Lung (tissue), 11 donors: ENCODE measurements at regions not wholly inside any gene's neighbourhood (a gene's known extent, or its start where the extent isn't known, plus 50 kb on each side); places are given as distances from the start of the nearest gene placed in this dataset.
"Not testable (repeated sequence)": the region's sequence is repeated elsewhere in the genome, so short reads cannot be mapped to it uniquely, and the experiment has no call there.

Experiments
- ATAC-seq: fragments of 200-7000 bp; cut with Tn5 transposase; one replicate; pipeline ENCODE4 v1.9.1; 2020; ENCODE audit warnings: moderate number of reproducible peaks; ENCODE audit not compliant: insufficient read depth, low FRiP score
- DNase-seq, 3 donors: peaks; one replicate each; pipeline ENCODE4 v3.0.0-alpha.2; 2013 to 2017
- H3K27ac ChIP-seq, 2 donors: one replicate each; pipeline ENCODE4 v1.5.1; 2013; ENCODE audit warnings: mild to moderate bottlenecking in 2 of 2, moderate library complexity in 2 of 2, control low read depth in 1 of 2, inconsistent platforms in 1 of 2, low read depth in 1 of 2, low read length in 1 of 2
- H3K27me3 ChIP-seq, 3 donors: one replicate each; pipeline ENCODE4 v1.5.1; 2013; ENCODE audit warnings: low read length in 2 of 3; ENCODE audit not compliant: control insufficient read depth in 3 of 3, insufficient read depth in 3 of 3
- H3K36me3 ChIP-seq, 4 donors: one replicate each; pipeline ENCODE4 v1.5.1; 2013; ENCODE audit warnings: low read length in 4 of 4, mild to moderate bottlenecking in 1 of 4, moderate library complexity in 1 of 4; ENCODE audit not compliant: control insufficient read depth in 4 of 4, insufficient read depth in 4 of 4
- H3K4me1 ChIP-seq, 5 donors: one replicate each; pipeline ENCODE4 v1.5.1; 2013; ENCODE audit warnings: low read length in 5 of 5, mild to moderate bottlenecking in 2 of 5, moderate library complexity in 1 of 5; ENCODE audit not compliant: control insufficient read depth in 5 of 5, insufficient read depth in 5 of 5
- H3K4me3 ChIP-seq: one replicate; pipeline ENCODE4 v1.5.1; 2013; ENCODE audit warnings: mild to moderate bottlenecking, control low read depth, moderate library complexity
- H3K9ac ChIP-seq, 2 donors: one replicate each; pipeline ENCODE4 v1.5.1; 2013; ENCODE audit warnings: low read length in 2 of 2, control low read depth in 1 of 2; ENCODE audit not compliant: insufficient read depth in 1 of 2
- H3K9me3 ChIP-seq, 4 donors: one replicate each; pipeline ENCODE4 v1.5.1; 2013; ENCODE audit warnings: low read length in 3 of 4, mild to moderate bottlenecking in 1 of 4, moderate library complexity in 1 of 4; ENCODE audit not compliant: control insufficient read depth in 4 of 4, insufficient read depth in 3 of 4
- CTCF ChIP-seq: IDR thresholded peaks from 2 replicates; pipeline ENCODE4 v1.5.1; 2012; ENCODE audit warnings: mild to moderate bottlenecking; ENCODE audit errors: control extremely low read depth, extremely low read depth
- WGBS, 2 donors: extraction: QIAGEN DNeasy Blood & Tissue Kit; methylation state at CpG; one replicate each; pipeline ENCODE4 v1.1.7; 2013; 5-methylcytosine and 5-hydroxymethylcytosine counted together
- donor health status: control.
- donor health status: control.
- donor health status: Bipolar disorder and iron deficiency.
- donor health status: healthy.
- donor health status: DM: yes; HTN: yes; CAD: no.

DNA sequence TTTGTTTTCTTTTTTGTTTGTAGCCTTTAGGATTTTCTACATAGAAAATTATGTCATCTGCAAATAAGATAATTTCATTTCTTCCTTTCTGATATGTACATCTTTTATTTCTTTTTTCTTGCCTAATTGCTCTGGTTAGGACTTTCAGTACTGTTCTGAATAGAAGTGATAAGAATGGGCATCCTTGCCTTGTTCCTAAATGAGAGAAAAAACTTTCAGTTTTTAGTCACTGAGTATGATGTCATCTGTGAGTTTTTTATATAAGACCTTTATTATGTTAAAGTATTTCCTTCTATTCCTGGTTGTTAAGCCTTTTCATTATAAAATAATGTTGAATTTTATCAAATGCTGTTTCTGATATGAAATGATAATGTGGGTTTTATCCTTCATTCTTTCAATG is 76.0 kb upstream of the SLC35F3 start:
- no peaks in the 10 kb centered on the region for H3K27me3 ChIP-seq
- no peaks in the 10 kb centered on the region for H3K4me1 ChIP-seq
- H3K27ac ChIP-seq: no peak overlapping the region
- DNase-seq: no peak
- TF ChIP-seq CTCF: no peak
- no peak for ATAC-seq
- H3K36me3 ChIP-seq: no peaks in the 10 kb centered on the region
- no peak overlapping the region for H3K4me3 ChIP-seq
- peaks cover 0 to 4% (median 0%) of the 10 kb centered on the region in 4 donors for H3K9me3 ChIP-seq
- no peak overlapping the region for H3K9ac ChIP-seq

- H3K4me1 ChIP-seq: no peaks in the 10 kb centered on the region
- no peak overlapping the region for H3K27ac ChIP-seq
- no peak for ATAC-seq
- no peaks in the 10 kb centered on the region for H3K27me3 ChIP-seq
- TF ChIP-seq CTCF: no peak
- no peak for DNase-seq
- H3K9me3 ChIP-seq: peaks cover 0 to 4% (median 0%) of the 10 kb centered on the region in 4 donors
- no peaks in the 10 kb centered on the region for H3K36me3 ChIP-seq
- no peak overlapping the region for H3K4me3 ChIP-seq
- H3K9ac ChIP-seq: no peak overlapping the region
- WGBS, 2 donors: 98 to 100% methylated on average over 2 of the region's 2 CpGs
Measured at GRCh38 chr1:233834609-233835008, 69.9 kb upstream of the SLC35F3 start.

DNA sequence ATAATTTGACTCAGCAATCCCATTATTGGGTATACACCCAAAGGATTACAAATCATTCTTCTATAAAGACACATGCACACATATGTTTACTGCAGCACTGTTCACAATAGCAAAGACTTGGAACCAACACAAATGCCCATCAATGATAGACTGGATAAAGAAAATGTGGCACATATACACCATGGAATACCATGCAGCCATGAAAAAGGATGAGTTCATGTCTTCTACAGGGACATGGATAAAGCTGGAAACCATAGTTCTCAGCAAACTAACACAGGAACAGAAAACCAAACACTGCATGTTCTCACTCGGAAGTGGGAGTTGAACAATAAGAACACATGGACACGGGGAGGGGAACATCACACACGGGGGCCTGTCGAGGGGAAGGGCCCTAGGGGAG is 66.3 kb upstream of the SLC35F3 start:
- H3K27me3 ChIP-seq, H3K27ac ChIP-seq, H3K4me3 ChIP-seq, H3K4me1 ChIP-seq, ATAC-seq, DNase-seq, H3K9me3 ChIP-seq, H3K9ac ChIP-seq, H3K36me3 ChIP-seq: not testable (repeated sequence)
- 93 to 95% methylated on average over 4 of the region's 4 CpGs for WGBS, 2 donors

- H3K9ac ChIP-seq: no peak overlapping the region
- ATAC-seq (no peak), DNase-seq (no peak)
- H3K9me3 ChIP-seq: peaks cover 0 to 8% (median 5%) of the 10 kb centered on the region in 4 donors
- WGBS, 2 donors: 79 to 82% methylated on average over 9 of the region's 9 CpGs
- no peaks in the 10 kb centered on the region for H3K36me3 ChIP-seq
- H3K4me1 ChIP-seq: no peaks in the 10 kb centered on the region
- H3K4me3 ChIP-seq: no peak overlapping the region
- no peaks in the 10 kb centered on the region for H3K27me3 ChIP-seq
- no peak for TF ChIP-seq CTCF
- no peak overlapping the region for H3K27ac ChIP-seq
Measured at GRCh38 chr1:233843525-233844204, 60.8 kb upstream of the SLC35F3 start.
